NCI-H1048 (cell line): ENCODE measurements at regions not wholly inside any gene's neighbourhood (a gene's known extent, or its start where the extent isn't known, plus 50 kb on each side); places are given as distances from the start of the nearest gene placed in this dataset.

Experiments used
- DNase-seq: peaks from one replicate; lab custom pipeline; 2025; lab: John Stamatoyannopoulos, UW

- DNase-seq = no peak
Measured at GRCh38 chr15:72920551-72920950, 131.7 kb upstream of the NEO1 start.

DNA sequence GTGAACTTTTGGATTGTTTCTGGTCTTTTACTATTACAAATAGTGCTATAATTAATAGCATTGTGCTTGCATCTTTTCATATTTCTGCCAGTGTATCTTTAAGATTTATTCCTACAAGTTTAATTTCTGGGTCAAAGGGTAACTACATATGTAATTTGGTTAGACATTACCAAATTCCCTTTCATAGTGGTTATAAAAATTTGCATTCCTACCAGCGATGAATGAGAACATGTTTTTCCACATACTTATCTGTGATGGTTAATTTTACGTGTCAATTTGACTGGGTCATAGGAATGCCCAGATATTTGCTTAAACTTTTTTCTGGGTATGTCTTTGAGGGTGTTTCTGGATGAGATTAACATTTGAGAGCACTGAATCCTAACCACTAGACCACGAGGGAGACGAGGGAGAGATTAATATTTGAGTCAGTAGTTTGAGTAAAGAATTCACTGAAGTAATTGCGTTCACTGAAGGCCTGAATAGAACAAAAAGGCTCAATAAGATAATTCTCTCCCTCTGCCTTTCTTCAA, 132.3 kb upstream of the NEO1 start:
- DNase-seq = peak; percentile 56

DNA sequence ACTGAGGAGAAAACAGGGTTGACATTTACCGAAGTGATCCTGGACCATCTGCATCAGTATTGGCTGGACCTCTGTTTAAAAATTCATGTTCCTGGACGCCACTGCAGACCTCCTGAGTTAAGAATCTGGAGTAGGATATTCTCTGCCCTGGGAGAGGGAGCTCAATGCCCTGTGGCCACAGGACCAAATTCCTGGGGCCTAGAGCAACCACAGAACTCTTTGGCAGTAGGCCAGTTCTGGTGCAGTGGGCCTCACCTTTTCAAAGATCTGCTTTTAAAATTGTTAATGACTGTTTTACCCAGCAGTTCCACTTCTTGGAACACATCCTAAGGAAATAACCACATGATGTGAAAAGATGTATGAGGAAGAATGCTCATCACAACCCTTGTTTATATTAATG, 133.3 kb upstream of the ADPGK start:
- DNase-seq = no peak

- no peak for DNase-seq
Measured at GRCh38 chr15:72916378-72916777, 132.8 kb upstream of the ADPGK start.

DNA sequence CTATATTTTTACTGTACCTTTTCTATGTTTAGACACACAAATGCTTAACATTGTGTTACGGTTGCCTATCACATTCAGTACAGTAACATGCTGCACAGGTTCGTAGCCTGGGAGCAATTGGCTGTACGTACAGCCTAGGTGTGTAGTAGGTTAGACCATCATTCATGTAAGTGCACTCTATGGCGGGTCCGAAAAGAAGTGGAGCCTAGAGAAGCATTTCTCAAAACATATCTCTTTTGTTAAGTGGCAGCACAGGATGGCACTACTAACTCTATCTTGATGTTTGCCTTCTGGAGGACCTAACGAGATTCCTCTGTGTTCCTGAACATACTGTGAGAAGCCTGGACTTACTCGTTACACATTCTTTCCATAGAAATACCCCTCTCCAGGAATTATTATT, 132.3 kb upstream of the ADPGK start:
- no peak for DNase-seq

GRCh38 chr15:72912996-72913395, 129.4 kb upstream of the ADPGK start:
- DNase-seq = no peak

DNA sequence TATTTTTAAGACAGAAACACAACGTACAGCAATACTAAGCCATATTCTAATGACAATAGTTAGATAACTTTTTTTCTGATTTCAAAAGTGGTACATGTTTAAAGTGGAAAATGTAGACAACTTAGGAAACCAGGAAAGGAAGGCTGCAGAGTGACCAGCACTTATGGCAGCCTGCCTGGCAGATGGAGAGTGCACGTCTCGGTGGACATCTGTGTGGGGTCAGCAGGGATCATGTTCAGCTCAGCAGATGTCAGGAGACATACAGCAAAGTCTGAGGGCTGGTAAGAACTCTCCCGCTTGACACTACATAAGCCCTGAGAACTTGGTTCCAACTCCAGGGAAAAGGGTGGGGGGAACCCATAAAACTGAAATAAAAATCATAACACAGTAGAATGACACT, 128.6 kb upstream of the ADPGK start:
- no peak for DNase-seq

GRCh38 chr15:72911626-72912025, 128.1 kb upstream of the ADPGK start:
- no peak for DNase-seq

DNA sequence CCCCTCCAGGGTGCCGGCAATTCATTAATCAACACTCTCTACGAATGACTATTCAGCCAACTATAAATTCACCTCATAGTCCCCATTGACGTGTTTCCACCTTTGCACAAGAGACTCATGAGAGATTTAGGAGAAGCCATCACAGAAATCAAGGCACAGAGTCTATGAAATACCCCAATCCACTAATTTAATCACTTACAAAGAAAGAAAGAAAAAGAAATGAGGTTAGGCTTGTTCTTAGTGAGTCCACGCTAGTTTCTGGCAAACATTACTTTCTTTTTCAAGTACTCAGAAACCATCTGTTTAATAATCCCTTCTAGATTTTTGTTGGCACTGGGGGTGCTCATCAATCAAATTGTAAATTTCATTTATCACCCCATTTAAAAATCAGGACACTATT, 125.2 kb upstream of the ADPGK start:
- DNase-seq = no peak

- peak; percentile 43 for DNase-seq
Measured at GRCh38 chr15:72907733-72908132, 124.2 kb upstream of the ADPGK start.

GRCh38 chr15:72902919-72903260, 119.3 kb upstream of the ADPGK start:
- no peak for DNase-seq

DNA sequence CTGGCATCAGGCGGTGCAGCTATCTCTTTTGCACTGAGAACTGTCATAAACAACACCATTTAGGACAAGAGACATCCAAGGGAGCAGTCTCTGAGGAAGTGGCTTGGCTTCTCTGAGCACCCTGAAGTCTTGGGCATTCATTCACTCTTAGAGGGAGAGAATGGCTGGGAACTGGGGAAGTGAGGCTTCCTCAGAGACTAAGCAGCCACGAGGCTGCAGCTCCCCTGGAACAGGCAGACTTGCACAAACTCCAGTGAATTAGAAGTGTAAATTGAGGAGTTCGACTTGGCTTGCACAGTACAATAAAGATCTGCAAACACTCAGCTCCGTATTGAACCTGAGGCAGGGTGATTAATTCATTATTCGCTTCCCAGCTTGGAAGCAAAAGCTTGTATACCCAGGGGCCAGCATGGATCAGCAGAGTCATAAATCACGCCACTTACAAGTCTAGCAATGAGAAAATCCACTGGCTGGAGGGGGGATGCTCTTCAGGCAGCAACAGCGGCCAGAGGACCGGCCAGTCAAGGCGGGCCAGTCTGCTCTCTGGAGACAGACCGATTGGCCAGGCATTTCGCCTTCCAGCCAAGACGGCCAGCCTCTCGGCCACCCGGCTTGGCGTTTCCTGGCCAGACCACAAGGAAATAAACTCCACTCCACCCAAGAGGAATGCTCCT, 118.8 kb upstream of the ADPGK start:
- DNase-seq = no peak

DNA sequence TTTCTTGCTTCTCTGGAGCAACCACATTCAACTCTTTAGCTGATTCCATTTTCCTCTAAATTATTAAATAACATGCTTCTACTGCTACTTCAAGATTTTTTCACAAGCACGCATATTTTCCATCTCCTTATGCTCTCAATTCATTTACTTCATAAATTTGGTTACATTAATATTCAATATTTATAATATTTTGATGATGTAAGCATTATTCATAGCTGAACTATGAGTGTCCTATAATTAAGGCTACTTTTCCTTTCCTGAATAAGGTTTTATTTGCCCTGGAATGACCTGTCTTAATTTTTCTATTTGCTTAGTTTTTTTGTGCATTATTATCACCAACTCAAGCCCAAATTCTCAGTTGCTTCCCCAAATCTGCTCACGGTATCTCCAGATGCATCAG, 109.4 kb upstream of the ADPGK start:
- DNase-seq = no peak

GRCh38 chr15:72890043-72890442, 106.5 kb upstream of the ADPGK start:
- no peak for DNase-seq

- DNase-seq = no peak
Measured at GRCh38 chr15:72889545-72889944, 106.0 kb upstream of the ADPGK start.

- no peak for DNase-seq
Measured at GRCh38 chr15:72888811-72889210, 105.3 kb upstream of the ADPGK start.

DNA sequence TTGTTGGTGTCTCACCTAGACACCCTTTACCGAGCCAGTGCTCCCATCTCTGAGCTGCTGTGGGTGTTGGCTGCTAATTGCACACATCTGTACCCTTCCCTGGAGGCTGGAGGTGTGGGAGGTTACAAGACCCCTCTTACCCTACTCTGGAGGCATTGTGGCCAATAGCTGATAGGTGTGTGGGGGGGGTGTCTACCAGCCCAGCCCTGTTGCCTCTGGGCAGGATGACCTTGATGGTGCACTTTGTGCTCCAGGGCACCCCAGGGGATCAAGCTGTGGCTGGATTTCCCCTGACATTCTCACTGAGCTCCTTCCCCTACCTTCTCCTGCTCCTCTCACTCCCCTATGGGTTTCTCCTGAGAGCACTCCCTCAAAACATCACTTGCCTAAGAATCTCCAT, 104.7 kb upstream of the ADPGK start:
- no peak for DNase-seq

GRCh38 chr15:72887376-72887775, 103.8 kb upstream of the ADPGK start:
- no peak for DNase-seq

DNA sequence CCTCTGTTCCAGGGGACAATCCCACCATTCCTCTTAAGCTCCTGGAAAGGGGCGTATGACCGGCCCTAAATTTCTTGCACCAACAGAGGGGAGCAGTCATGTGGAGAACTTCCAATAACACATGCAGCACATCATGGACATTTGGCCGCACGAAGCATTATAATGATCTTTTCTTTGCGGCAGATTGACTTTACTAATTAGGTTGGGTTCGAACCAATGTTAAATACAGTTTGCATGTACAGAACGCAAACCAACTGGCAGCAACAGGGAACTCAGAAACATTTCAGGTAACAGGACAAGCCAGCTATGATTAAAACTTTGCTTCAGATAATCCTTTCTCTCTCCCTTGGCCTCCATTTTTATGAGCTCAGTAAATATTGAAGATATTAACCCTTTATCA, 100.8 kb upstream of the ADPGK start:
- DNase-seq = no peak

GRCh38 chr15:72873379-72874233, 90.0 kb upstream of the ADPGK start:
- no peak for DNase-seq

- no peak for DNase-seq
Measured at GRCh38 chr15:72872066-72872845, 88.7 kb upstream of the ADPGK start.

GRCh38 chr15:72866866-72867616, 83.5 kb upstream of the ADPGK start:
- DNase-seq = no peak
